Sigmoid colon (tissue), 4 donors: ENCODE measurements at regions not wholly inside any gene's neighbourhood (a gene's known extent, or its start where the extent isn't known, plus 50 kb on each side); places are given as distances from the start of the nearest gene placed in this dataset.
"Not testable (repeated sequence)": the region's sequence is repeated elsewhere in the genome, so short reads cannot be mapped to it uniquely, and the experiment has no call there.

Source experiments
- CTCF ChIP-seq, 4 experiments: fragments of 450-650 bp in 3 of 4; fragments of 200-600 bp in 1 of 4; IDR thresholded peaks; one replicate each; pipeline ENCODE4 v1.5.1; 2016 to 2019; ENCODE audit warnings: antibody characterized with exemption in 4 of 4, mild to moderate bottlenecking in 3 of 4, moderate library complexity in 2 of 4
- POLR2A ChIP-seq, 2 donors: fragments of 450-650 bp; IDR thresholded peaks; one replicate each; pipeline ENCODE4 v1.6.1; 2016; ENCODE audit warnings: antibody characterized with exemption in 2 of 2, mild to moderate bottlenecking in 2 of 2, moderate library complexity in 2 of 2
- POLR2AphosphoS5 ChIP-seq, 4 donors: sonication (generic); formaldehyde crosslinking; IDR thresholded peaks; one replicate each; pipeline ENCODE4 v1.6.1; 2017; ENCODE audit warnings: antibody characterized with exemption in 4 of 4

GRCh38 chr10:130518921-130519320 lies 382.7 kb downstream of the GLRX3 start:
- not testable (repeated sequence) for TF ChIP-seq CTCF, POLR2A, POLR2AphosphoS5 (IDR thresholded peaks at IDR 0.05)
